CD1c-positive myeloid dendritic cell (primary cell): ENCODE measurements at regions not wholly inside any gene's neighbourhood (a gene's known extent, or its start where the extent isn't known, plus 50 kb on each side); places are given as distances from the start of the nearest gene placed in this dataset.
A peak's percentile ranks its signal among the peaks of the same experiment; 100 is the strongest.

Experiments
- DNase-seq: peaks from one replicate; pipeline ENCODE4 v3.0.0-alpha.2; 2016; ENCODE audit errors: extremely low spot score

DNA sequence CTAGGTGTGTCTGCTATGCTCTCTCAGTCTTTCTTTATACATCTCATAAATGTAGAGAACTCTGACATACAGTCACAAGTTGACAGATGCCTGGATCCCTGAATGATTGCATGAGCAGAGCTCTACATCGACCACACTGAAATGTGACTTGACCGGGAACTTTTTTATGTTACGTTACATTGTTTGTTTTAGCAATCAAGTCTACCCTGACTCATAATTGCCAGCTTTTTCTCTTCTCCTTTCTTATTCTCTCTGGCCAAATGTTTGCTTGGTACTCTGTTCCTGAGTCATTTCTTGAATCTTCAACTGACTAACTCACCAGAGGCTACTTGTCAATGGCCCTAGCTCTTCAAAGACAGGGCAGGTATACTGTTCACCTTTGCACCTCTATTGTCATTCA lies 213.6 kb upstream of the DTNBP1 start:
- DNase-seq, result peak; percentile 81

DNA sequence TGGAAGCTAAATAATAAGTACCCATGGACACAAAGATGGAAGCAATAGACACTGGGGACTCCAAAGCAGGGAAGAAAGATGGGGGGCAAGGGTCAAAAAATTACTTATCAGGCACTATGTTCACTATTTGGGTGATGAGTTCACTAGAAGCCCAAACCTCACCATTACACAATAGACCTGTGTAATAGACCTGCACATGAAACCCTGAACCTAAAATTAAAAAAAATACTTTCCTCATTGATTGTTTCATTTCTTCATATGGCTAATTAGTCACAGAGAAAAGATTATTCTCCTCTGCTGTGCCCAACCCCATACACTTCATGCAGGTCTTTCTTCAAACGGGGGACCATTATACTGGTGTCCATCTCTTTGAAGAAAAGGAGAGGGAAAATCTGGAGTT lies 213.0 kb upstream of the DTNBP1 start:
- DNase-seq, result peak; percentile 27

DNA sequence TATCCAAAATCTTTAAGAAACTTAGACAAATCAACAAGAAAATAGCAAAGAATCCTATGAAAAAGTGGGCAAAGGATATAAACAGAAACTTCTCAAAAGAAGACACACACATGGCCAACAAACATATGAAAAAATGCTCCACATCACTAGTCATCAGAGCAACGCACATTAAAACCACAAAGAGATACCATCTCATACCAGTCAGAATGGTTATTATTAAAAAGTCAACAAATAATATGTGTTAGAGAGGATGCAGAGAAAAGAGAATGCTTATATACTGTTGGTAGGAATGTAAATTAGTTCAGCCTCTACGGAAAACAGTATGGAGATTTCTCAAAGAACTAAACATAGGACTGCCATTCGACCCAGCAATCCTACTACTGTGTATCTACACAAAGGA lies 212.0 kb upstream of the DTNBP1 start:
- no peak for DNase-seq

DNA sequence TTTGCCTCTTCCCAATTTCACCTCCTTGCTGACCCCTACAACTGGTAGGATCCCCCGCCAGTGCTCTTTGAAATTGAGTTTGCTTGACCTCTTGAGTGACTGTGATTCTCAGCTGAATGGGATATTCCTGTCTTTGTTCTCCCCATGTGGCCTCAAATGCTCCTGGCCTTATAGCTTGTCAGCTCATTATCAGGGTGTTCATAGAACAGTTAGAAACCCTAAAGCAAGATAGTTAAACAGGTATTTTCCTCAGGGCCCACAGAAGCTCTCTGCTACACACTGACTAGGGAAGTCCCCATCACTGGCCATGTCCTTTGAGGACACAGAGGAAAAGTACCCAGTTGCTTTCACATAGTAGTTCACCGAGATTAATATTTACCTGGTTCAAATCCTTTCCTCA lies 211.5 kb upstream of the DTNBP1 start:
- DNase-seq, result no peak

DNA sequence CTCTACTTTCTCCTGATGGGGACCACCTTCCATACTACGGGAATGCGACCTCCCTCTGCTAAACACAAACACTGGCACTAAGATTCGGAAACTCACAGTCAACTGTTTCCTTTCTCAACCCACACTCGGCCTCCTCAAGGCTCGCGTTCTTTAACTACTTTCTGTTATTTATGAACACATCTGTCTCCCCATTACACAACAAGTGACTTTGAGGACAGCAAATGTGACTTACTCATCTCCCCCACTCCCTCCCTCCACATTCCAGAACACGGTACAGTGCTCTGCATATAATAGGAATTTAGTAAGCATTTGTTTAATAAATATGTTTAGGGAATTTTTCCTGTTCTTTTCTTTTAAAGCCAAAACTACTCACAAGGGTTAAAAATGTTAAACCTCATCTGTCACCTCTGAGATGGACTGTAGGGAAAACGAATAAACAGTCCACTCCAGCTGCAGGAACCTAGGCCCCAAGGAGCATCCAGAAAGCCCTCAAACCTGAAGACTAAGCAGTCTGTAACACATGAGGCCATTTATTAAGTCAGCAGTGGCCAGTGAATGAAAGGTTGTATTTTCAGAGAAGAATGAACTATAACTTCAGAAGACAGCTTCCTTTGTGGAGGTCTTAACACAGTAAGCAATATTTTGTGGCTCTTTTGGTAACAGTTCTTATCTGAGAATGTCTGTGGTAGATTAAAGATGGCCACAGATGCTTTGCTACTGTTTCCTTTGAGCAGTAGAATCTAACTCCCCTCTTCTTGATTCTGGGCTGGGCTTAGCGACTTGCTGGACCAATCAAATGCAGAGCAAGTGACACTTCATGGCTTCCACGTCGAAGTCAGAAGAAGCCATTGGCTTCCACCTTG lies 209.6 kb upstream of the DTNBP1 start:
- peak; percentile 15 for DNase-seq

DNA sequence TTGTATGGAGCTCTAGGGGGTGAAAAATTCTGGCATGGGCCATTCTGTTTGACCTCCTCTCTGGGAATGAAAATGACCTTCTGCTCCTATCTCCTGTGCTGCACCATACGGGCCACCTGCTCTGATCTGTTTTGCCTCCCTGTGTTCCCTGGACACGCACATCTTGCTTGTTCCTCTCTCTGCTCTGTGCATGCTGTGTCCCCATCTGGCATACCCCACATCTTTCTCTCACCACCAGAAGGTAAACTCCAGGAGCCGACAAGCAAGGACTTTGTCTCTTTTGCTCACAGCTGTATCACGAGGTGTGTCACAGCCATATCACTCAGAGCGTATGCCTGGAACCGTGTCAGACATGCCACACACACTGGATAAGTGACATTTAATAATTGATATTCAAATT lies 208.4 kb upstream of the DTNBP1 start:
- no peak for DNase-seq

DNA sequence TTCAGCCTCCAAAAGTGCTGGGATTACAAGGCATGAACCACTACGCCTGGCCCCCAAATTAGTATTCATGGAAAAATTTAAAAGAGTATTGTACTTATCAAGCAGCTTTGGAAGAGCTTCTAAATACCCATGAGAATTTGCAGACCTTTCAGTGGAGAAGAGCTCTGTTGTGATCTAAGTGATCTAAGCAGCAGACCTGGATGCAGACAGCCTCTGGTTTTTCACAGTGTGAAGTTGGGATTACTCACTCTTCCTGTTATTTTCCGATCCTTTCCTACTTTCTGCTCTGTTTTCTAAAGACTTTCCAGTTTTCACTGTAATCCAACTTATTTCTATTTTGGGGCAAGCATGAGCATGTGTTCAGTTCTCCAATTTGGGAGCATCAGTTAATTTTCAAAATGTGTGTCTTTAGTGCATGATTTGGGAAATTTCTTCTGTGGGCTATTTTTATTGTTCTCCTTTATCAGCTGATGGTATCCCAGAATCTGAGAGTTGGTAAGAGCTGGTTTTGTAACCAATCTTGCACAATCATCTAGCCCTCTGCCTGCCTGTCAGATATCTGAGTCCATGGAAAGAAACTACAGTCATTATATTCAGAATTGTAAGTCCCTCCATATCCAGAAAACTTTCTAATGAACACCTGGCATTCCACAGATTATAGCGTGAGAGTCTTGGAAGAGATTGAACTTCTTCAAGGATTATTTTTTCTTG lies 207.7 kb upstream of the DTNBP1 start:
- peak; percentile 39 for DNase-seq

DNA sequence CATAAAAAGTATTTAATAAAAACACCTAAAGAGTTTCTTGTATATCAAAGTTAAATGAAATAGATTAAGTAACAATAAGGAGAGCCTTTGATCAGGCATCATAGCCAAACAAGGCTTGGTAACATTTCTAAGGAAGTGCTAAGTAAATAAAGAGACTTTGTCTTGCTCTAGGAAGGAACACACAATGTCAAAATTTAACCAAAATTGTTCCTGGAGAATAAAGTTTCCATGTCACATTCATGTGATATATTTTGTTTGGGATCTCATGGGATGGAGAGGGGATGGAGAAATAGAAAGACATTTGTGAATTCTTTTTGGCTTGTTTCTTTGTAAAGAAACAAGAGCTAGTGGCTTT lies 201.9 kb upstream of the DTNBP1 start:
- no peak for DNase-seq

DNA sequence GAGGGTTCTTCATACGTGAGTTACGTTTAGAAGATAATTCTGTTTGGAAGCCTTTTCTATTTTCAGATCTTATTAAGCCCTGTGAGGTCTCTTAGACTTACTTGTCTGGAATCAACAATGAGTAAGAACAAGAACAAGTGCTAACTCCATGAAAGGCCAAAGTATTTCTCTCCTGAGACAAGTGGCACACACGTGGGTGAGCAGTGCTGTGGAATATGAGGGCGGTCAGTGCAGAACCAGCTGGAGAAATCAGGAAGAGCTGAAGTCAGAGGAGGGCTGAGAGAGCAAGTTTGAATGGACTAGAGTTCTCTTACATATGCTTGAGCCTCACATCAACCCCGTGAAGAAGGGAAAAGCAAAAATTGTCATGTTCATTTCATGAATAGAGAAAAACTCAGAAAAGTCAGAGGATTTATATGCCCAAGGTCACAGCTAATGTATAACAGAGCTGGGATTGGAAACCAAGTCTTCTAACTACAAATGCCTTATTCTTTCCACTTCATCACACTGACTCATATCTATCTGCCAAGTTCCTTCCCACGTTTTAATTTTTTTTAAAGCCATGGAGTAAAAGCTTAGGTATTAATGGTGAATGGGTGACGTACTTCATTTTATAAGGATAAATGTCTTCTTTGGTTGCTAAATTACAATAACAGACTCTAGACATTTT lies 201.3 kb upstream of the DTNBP1 start:
- DNase-seq, result no peak

DNA sequence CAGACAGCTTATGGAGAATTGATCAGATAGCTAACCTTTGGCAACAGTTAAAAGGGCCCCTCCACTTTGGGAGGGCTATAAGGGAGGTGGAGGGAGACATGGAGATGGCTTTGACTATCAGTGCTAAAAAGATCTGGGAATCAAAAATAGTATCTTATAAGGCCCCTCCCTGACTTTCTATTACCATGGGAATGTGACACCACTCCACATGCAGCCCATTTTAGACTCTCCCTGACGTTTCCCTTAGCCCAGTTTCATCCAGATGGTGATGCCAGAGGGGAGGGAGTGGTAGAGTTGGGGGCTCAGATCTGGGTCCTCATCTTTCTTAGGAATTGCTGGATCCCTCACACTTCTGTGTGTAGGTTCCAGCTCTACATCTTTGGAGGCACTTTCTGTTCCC lies 200.0 kb upstream of the DTNBP1 start:
- no peak for DNase-seq

DNA sequence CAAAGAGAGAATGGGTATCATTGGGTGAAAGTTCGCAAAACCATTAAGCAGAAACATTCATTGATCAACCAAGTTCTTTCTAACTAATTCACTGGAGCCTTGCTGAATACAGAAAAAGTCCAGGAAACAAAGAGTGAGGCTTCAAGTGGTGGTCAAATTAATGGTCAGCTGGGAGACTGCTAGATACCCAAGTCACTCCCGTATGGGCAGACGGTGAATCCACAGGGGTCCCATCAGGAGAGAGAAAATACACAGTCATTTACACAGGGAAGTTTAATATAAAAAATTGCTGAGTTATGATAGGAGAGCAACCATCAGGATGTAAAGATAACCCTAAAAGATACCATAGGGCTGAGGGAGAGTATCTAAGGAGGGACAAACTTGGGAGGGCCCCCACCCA lies 198.7 kb upstream of the DTNBP1 start:
- DNase-seq, result no peak

DNA sequence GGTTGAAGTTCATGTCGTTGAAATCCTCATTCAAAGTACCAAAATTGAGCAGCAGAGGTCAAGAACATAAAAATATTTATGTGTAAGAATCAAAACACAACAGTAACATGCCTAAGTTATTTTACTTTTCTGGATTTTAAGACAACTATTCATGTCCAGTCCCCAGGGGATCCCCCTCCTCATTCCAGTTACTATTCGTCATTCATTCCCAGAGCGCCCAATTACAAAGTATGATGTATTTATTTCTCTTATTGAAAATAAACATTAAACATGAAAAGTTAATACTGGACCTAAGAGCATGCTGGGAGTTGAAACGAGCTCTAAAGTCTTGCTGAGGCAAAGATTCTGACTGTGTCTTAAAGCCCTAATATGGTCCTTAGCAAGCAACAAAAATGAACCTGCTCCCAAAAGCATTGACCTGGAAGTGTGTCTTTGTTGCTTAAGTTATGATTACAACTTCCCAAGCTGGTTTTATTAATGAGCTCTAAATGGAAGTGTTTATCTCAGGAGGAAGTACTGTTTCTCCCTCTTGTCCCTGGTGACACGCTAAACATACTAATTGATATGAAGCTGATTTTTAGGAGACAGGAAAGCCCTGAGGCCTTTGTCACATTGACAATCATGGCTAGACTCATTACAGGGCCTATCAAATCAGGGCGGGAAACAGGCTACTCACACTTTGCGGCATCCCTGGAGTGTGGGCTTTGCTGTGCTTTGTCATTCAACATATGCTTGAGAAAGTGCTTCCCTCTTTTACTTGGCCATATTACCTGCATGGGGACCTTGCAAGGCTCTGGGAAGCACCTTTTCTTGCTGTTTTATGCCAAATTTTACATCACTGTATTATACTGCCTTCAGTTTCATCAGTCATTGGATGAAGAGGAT lies 192.2 kb upstream of the DTNBP1 start:
- no peak for DNase-seq

DNA sequence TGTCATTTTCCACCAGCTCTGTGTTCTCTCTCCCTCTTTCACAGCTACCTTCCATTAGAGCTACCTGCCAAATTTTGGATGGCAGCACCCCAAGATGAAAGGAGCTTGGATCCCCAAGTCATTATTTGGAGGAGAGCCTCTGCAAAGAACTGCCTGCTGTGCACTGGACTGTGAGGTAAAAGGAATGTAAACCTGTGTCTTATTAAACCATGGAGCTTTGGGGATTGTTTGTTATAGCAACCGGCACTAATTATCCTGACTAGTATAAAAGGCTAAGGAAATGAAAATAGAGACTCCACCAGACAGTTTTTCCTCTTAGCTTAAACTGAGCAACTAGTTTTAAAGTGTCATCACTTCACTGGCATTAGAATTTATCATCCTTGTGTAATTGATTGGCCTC lies 191.6 kb upstream of the DTNBP1 start:
- no peak for DNase-seq

DNA sequence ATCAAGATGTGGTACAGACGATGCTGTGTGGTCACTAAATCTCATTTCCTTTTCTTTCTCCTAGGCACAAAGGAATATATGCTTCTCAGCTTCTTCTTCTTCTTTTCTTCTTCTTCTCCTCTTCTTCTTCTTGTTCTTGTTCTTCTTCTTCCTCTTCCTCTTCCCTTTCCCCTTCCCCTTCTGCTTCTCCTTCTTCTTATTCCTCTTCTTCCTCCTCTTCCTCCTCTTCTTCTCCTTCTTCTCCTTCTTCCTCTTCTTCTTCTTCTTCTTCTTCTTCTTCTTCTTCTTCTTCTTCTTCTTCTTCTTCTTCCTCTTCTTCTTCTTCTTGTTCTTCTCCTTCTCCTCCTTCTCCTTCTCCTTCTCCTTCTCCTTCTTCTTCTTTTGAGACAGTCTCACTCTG lies 190.4 kb upstream of the DTNBP1 start:
- DNase-seq, result no peak

DNA sequence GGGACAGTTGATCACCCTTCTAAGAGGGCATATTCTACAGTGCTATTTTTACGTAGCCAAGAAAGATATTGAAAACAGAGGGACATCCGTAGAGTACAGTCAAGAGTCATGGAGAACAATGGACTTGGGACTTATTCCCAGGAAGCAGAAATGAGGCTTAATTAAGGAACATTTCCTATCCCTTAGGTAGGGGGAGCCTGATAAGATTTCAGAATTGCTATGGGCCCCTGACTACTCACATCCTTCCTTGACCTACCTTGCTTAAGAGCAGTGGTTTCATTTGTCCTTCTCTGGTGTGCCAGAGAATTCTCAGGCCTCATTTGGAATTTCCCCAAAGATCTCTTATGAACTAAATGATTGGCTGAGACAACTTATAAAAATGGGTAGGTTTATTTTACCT lies 189.5 kb upstream of the DTNBP1 start:
- no peak for DNase-seq

DNA sequence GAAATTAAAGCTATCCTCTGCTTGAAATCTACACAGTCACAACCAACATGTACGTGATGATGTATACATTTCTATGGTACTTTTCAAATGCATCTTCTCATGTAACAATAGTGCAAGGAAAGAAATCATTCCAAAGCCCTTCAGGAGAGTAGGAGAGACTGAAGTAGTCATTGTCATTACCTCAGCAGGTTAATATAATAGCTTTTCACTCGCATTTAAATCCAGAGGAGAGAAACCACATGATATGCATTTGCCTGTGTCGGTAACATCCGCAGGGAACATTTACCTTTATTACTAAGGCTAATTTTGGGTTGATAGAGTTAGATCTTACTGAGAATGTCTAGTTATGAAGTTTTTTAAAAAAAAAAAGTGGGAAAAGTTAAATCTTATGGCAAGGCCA lies 186.6 kb upstream of the DTNBP1 start:
- DNase-seq, result no peak

DNA sequence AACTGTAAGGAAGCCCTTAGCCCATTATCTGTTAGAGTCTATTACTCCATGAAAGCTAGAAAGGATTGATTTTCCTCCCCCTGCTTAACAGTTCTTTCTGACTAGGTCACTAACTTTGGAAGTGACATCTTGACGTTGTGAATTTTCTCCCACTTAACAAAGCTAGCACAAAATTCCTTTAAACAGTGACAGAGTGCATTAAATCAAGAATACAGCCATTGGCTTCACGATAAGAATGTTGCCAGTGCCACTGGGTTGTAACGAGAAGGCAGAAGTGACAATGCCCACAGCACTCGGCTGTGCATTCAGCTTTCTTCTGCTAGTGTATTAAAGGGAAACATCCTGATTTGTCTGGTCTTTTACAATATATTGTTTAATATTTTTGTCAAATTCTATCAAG lies 182.7 kb upstream of the DTNBP1 start:
- no peak for DNase-seq

DNA sequence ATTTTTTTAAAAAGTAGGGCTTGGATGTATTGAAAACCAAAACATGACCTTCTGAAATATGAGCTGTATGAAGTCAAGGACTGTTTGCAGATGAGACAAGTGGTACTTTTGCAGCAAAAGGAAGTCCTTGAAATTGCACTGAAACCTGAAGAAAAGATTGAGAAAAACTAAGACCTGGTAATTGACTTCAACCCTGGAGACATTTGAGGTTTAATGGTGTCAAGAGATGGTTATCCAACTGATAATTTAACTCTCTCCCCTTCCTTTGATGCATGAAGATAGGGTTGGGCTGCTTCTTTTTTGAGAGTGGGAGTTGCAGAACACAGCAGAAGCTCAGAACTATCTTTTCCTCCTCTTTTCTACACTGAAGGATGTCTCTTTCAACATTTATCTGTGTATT lies 180.9 kb upstream of the DTNBP1 start:
- DNase-seq, result no peak

DNA sequence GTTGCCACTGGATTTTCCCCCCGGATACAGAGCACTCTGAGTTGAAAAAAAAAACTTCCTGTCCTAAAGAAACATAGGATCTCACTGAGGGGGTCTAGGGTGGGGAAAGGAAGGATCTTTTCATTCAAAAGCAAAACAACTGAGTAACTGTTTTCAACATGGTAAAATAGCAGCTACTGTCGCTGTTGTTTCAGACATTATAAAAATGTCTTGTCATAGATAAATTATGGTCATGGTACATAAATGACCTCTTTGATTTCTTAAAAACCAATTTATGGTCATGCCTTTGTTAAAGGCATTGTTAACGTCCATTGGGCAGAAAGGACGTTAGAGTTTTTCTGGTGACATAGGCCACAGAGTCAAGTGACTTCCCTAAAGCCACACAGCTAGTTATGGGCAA lies 180.4 kb upstream of the DTNBP1 start:
- no peak for DNase-seq

DNA sequence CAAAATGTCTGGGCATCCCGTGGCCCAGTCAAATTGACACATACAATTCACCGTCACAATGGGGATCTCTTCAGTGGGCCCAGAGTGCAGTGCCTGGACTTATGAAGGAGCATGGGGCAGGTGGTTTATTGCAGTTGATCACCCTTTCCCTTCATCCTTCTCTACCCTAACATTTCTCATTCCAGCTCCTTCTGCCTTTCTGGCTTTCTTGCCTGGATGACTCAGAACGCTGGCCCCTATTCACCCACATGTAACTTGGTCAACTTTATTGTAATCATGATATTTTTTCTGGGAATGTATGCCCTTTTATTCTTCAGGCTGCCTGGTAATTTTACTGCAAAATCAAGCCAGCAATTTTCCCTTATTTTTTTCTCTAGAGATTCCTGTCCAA lies 179.9 kb upstream of the DTNBP1 start:
- DNase-seq, result no peak

DNA sequence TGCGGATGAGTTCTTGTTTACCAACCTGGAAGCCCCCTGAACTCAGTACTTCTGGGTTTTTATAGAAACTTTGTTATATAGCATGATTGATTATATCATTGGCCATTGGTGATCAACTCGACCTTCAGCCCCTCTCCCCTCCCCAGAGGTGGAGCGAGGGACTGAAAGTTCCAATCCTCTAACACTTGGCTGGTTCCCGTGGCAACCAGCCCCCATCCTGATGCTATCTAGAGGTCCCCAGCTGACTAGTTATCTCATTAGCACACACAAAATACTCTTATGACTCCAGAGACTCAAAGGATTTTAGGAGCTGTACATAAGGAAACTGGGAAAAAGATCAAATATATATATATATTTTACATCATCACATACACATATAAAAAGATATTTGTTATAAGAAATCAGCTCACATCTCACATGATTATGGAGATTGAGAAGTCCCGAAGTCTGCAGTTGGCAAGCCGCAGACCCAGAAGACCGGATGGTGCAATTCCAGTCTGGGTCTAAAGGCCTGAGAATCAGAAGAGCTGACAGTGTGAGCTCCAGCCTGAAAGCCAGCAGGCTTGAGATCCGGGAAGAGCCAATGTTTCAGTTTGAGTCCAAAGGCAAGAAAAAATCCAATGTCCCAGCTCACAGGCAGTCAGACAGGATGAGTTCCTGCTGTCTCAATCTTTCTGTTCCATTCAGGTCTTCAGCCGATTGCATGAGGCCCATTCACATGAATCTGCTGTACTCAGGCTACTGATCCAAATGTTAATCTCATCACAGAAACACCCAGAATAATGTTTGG lies 179.3 kb upstream of the DTNBP1 start:
- no peak for DNase-seq
